Osteocyte (in vitro differentiated cells): ENCODE measurements at regions not wholly inside any gene's neighbourhood (a gene's known extent, or its start where the extent isn't known, plus 50 kb on each side); places are given as distances from the start of the nearest gene placed in this dataset.
"Not testable (repeated sequence)": the region's sequence is repeated elsewhere in the genome, so short reads cannot be mapped to it uniquely, and the experiment has no call there.

Source experiments
- DNase-seq: peaks from one replicate; pipeline ENCODE4 v3.0.0; 2021; ENCODE audit warnings: mixed read lengths; ENCODE audit not compliant: unreplicated experiment; ENCODE audit errors: extremely low spot score
- H3K27ac Mint-ChIP-seq: one replicate; pipeline ENCODE4 v1.8.0; 2021; ENCODE audit warnings: mild to moderate bottlenecking, mixed read lengths; ENCODE audit not compliant: unreplicated experiment
- H3K27me3 Mint-ChIP-seq: one replicate; pipeline ENCODE4 v1.8.0; 2021; ENCODE audit warnings: mixed read lengths; ENCODE audit not compliant: unreplicated experiment
- H3K36me3 Mint-ChIP-seq: one replicate; pipeline ENCODE4 v1.8.0; 2021; ENCODE audit warnings: mixed read lengths; ENCODE audit not compliant: unreplicated experiment
- H3K4me1 Mint-ChIP-seq: one replicate; pipeline ENCODE4 v1.8.0; 2021; ENCODE audit warnings: mixed read lengths; ENCODE audit not compliant: unreplicated experiment
- H3K4me3 Mint-ChIP-seq: one replicate; pipeline ENCODE4 v1.8.0; 2021; ENCODE audit warnings: mild to moderate bottlenecking, moderate library complexity, mixed read lengths; ENCODE audit not compliant: unreplicated experiment
- H3K9me3 Mint-ChIP-seq: one replicate; pipeline ENCODE4 v1.8.0; 2021; ENCODE audit warnings: mixed read lengths; ENCODE audit not compliant: unreplicated experiment
- CTCF ChIP-seq: fragments of 200-600 bp; sonication (generic); IDR thresholded peaks from 2 replicates; pipeline ENCODE4 v1.5.0; 2021; ENCODE audit warnings: antibody characterized with exemption, mild to moderate bottlenecking, moderate library complexity

- not testable (repeated sequence) for H3K27ac Mint-ChIP-seq, H3K9me3 Mint-ChIP-seq, H3K4me3 Mint-ChIP-seq
Observed at GRCh38 chr16:34001184-34001583, 541.8 kb downstream of the TP53TG3F start.

DNA sequence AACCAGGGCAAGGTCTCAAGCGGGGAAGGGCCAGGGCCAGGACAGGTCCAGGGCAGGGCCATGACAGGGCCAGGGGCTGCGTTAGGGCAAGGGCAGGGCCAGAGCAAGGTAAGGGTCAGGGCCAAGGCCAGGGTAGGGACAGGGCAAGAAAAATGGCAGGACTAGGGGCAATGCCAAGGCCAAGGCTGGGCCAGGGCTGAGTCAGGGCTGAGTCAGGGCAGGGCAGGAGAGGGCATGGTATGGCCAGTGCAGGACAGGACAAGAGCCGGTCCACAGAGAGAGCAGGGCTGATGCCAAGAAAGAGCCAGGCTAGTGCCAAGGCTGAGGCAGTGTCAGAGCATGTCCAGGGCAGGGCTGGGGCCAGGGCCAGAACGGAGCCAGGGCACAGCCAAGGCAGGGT is 542.5 kb downstream of the TP53TG3F start:
- H3K9me3 Mint-ChIP-seq, H3K4me1 Mint-ChIP-seq, H3K27me3 Mint-ChIP-seq, DNase-seq, H3K27ac Mint-ChIP-seq, H3K36me3 Mint-ChIP-seq, H3K4me3 Mint-ChIP-seq: not testable (repeated sequence)

More at GRCh38 chr16:34001184-34001583, 541.8 kb downstream of the TP53TG3F start:
- H3K4me1 Mint-ChIP-seq, DNase-seq, H3K36me3 Mint-ChIP-seq, H3K27me3 Mint-ChIP-seq: not testable (repeated sequence)

DNA sequence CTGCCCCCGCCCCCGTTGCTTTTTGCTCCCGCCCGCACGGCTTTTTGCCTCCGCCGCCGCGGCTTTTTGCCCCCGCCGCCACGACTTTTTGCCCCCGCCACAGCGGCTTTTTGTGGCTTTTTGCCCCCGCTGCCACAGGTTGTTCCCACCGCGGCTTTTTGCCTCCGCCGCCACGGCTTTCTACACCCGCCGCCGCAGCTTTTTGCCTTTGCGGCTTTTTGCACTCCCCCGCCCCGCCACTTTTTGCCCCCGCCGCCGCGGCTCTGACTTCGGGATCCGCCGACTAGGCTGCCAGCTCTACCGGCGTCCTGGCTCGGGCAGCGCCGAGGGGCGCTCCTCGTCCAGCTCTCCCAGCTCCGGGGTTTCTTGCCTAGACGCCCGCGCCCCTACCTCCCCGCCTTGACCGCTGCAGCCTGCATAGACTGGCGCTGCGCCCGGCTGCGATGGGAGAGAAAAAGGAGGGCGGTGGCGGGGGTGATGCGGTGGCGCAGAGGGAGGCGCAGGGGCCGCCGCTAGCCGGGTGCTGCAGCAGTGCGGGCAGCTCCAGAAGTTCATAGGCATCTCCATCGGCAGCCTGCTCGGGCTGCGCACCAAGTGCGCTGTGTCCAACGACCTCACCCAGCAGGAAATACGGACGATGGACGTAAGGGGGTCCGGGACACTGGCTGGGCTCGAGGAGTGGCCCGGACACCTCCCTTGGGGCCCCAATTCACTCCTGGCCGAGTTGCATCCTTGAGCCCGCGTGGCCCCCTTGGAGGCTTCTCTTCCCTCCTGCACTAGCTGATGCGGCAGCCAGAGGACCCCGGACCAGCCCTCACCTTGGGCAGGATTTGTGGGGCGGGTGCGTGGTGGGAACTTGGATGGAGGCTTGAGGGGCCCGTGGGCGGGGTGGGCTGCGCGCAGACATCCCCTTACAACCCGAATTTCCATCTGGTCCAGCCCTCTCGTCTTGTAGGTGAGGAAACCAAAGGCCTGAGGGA is 555.7 kb downstream of the TP53TG3F start:
- not testable (repeated sequence) for H3K27me3 Mint-ChIP-seq, DNase-seq, H3K4me1 Mint-ChIP-seq, H3K27ac Mint-ChIP-seq, H3K4me3 Mint-ChIP-seq, H3K36me3 Mint-ChIP-seq
- peaks cover 17% of the 10 kb centered on the region for H3K9me3 Mint-ChIP-seq

DNA sequence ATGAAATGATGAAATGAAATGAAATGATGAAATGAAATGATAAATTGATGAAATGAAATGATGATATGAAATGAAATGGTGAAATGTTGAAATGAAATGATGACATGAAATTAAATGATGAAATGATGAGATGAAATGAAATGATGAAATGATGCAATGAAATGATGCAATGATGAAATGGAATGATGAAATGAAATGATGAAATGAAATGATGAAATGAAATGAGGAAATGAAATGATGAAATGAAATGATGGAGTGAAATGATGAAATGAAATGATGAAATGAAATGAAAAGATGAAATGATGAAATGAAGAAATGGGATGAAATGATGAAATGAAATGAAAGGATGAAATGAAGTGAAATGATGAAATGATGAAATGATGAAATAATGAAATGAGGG is 558.9 kb downstream of the TP53TG3F start:
- H3K27me3 Mint-ChIP-seq, H3K36me3 Mint-ChIP-seq, H3K4me1 Mint-ChIP-seq, H3K4me3 Mint-ChIP-seq, H3K27ac Mint-ChIP-seq, DNase-seq: not testable (repeated sequence)
- peaks cover 28% of the 10 kb centered on the region for H3K9me3 Mint-ChIP-seq

DNA sequence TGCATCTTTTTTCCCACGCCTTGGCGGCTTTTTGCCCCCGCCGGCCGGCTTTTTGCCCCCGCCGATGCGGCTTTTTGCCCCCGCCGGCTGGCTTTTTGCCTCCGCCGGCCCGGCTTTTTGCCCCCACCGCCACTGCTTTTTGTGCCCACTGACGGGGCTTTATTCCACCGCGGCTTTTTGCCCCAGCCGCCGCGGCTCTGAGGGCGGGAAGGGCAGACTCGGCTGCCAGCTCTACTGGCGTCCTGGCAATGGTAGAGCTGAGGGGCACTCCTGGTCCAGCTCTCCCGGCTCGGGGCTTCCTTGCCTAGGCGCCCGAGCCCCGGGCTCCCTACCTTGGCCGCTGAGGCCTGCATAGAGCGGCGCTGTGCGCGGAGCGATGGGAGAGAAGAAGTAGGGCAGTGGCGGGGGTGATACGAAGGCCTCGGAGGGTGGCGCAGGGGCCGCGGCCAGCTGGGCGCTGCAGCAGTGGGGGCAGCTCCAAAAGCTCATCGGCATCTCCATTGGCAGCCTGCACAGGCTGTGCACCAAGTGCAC is 591.4 kb downstream of the TP53TG3F start:
- H3K27ac Mint-ChIP-seq: no peak overlapping the region
- no peak for DNase-seq
- H3K4me1 Mint-ChIP-seq: no peaks in the 10 kb centered on the region
- H3K36me3 Mint-ChIP-seq: peaks cover 3% of the 10 kb centered on the region
- H3K27me3 Mint-ChIP-seq: no peaks in the 10 kb centered on the region
- H3K4me3 Mint-ChIP-seq: no peak overlapping the region
- TF ChIP-seq CTCF: no peak
- peaks cover 48% of the 10 kb centered on the region for H3K9me3 Mint-ChIP-seq

GRCh38 chr16:34054137-34054536 is 594.7 kb downstream of the TP53TG3F start:
- H3K27me3 Mint-ChIP-seq: no peaks in the 10 kb centered on the region
- DNase-seq: no peak
- H3K4me3 Mint-ChIP-seq: no peak overlapping the region
- no peaks in the 10 kb centered on the region for H3K4me1 Mint-ChIP-seq
- peaks cover 30% of the 10 kb centered on the region for H3K9me3 Mint-ChIP-seq
- no peak for TF ChIP-seq CTCF
- no peak overlapping the region for H3K27ac Mint-ChIP-seq
- peaks cover 3% of the 10 kb centered on the region for H3K36me3 Mint-ChIP-seq

GRCh38 chr16:34054969-34055368 is 595.6 kb downstream of the TP53TG3F start:
- H3K9me3 Mint-ChIP-seq: peaks cover 30% of the 10 kb centered on the region
- no peaks in the 10 kb centered on the region for H3K4me1 Mint-ChIP-seq
- H3K36me3 Mint-ChIP-seq: peaks cover 3% of the 10 kb centered on the region
- no peaks in the 10 kb centered on the region for H3K27me3 Mint-ChIP-seq
- no peak for DNase-seq
- H3K27ac Mint-ChIP-seq: no peak overlapping the region
- no peak for TF ChIP-seq CTCF
- no peak overlapping the region for H3K4me3 Mint-ChIP-seq

DNA sequence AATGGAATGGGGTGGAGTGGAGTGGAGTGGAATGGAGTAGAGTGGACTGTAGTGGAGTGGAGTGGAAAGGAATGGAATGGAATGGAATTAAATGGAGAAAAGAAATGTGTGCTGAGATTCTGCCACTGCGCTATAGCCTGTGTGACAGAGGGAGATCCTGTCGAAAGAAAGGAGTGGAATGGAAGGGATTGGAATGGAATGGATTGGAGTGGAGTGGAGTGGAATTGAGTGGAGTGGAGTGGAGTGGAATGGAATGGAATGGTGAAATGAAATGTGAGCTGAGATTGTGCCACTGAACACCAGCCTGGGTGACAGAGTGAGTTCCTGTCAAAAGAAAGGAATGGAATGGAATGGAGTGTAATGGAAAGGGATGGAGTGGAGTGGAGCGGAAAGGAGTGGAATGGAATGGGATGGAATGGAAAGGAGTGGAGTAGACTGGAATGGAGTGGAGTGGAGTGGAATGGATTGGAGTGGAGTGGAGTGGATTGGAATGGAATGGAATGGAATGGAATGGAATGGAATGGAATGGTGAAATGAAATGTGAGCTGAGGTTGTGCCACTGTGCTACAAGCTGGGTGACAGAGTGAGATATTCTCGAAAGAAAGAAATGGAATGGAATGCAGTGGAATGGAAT is 603.3 kb downstream of the TP53TG3F start:
- H3K4me3 Mint-ChIP-seq, H3K4me1 Mint-ChIP-seq, H3K27me3 Mint-ChIP-seq, H3K36me3 Mint-ChIP-seq, DNase-seq, H3K27ac Mint-ChIP-seq: not testable (repeated sequence)
- peaks cover 21% of the 10 kb centered on the region for H3K9me3 Mint-ChIP-seq

DNA sequence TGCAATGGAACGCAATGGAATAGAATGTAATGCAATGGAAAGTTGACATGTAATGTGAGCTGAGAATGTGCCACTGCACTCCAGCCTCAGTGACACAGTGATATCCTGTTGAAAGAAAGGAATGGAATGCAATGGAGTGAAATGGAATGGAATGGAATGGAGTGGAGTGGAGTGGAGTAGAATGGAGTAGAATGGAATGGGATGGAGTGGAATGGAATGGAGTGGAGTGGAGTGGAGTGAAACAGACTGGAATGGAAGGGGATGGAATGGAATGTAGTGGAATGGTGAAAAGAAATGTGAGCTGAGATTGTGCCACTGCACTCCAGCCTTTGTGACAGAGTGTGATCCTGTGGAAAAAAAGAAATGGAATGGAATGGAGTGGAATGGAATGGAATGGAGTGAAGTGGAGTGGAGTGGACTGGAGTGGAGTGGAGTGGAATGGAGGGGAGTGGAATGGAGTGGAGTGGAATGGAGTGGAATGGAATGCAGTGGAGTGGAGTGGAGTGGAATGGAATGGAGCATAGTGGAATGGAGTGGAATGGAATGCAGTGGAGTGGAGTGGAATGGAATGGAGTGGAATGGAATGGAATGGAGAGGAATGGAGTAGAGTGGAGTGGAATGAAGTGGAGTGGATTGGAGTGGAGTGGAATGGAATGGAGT is 604.2 kb downstream of the TP53TG3F start:
- not testable (repeated sequence) for H3K4me1 Mint-ChIP-seq, H3K36me3 Mint-ChIP-seq, H3K27me3 Mint-ChIP-seq, H3K27ac Mint-ChIP-seq, DNase-seq, H3K4me3 Mint-ChIP-seq
- H3K9me3 Mint-ChIP-seq: peaks cover 21% of the 10 kb centered on the region
